Stimulated activated CD8-positive, alpha-beta memory T cell treated with anti-CD3 and anti-CD28 coated beads, Interleukin-12 subunit alpha, Interleukin-12 subunit beta, amount 100 ng/mL, for 4 hours (primary cell): ENCODE measurements at regions not wholly inside any gene's neighbourhood (a gene's known extent, or its start where the extent isn't known, plus 50 kb on each side); places are given as distances from the start of the nearest gene placed in this dataset.
"Not testable (repeated sequence)": the region's sequence is repeated elsewhere in the genome, so short reads cannot be mapped to it uniquely, and the experiment has no call there.

Source experiments
- DNase-seq: peaks from one replicate; pipeline ENCODE4 v3.0.0-alpha.2; 2020; ENCODE audit warnings: low read depth

- DNase-seq, result no peak
Measured at GRCh38 chr7:65800890-65801341, 72.0 kb upstream of the VKORC1L1 start.

- DNase-seq, result no peak
Measured at GRCh38 chr7:65804887-65805286, 68.0 kb upstream of the VKORC1L1 start.

- not testable (repeated sequence) for DNase-seq
Measured at GRCh38 chr7:65807067-65807466, 65.8 kb upstream of the VKORC1L1 start.

- no peak for DNase-seq
Measured at GRCh38 chr7:65809259-65809981, 63.5 kb upstream of the VKORC1L1 start.

GRCh38 chr7:65809982-65810288, 62.9 kb upstream of the VKORC1L1 start:
- no peak for DNase-seq

GRCh38 chr7:65812281-65812680, 60.6 kb upstream of the VKORC1L1 start:
- no peak for DNase-seq

- not testable (repeated sequence) for DNase-seq
Measured at GRCh38 chr7:65814556-65815167, 58.2 kb upstream of the VKORC1L1 start.

GRCh38 chr7:65820287-65820950, 52.5 kb upstream of the VKORC1L1 start:
- DNase-seq, result no peak
